HEK293T (cell line): ENCODE measurements at regions not wholly inside any gene's neighbourhood (a gene's known extent, or its start where the extent isn't known, plus 50 kb on each side); places are given as distances from the start of the nearest gene placed in this dataset.

Experiments used
- CTCF ChIA-PET: fragments of 350-600 bp; formaldehyde crosslinking; extraction: SDS; loops from one replicate; lab custom pipeline; 2021; ENCODE audit warnings: antibody characterized with exemption, inconsistent platforms; lab: Yijun Ruan, JAX
- POLR2A ChIA-PET: fragments of 350-600 bp; formaldehyde crosslinking; extraction: SDS; loops from one replicate; lab custom pipeline; 2020; ENCODE audit warnings: antibody characterized with exemption, inconsistent platforms; lab: Yijun Ruan, JAX
- DNase-seq: peaks from one replicate; pipeline ENCODE4 v3.0.0; 2012; ENCODE audit warnings: mixed read lengths; ENCODE audit errors: extremely low spot score
- ARNT ChIP-seq: fragments of 450-650 bp; IDR thresholded peaks from 2 replicates; pipeline ENCODE4 v1.6.1; 2017; ENCODE audit warnings: mild to moderate bottlenecking
- BHLHE40 ChIP-seq: fragments of 450-650 bp; IDR thresholded peaks from 2 replicates; pipeline ENCODE4 v1.6.1; 2016; ENCODE audit warnings: mild to moderate bottlenecking, moderate library complexity, borderline replicate concordance
- CTBP1 ChIP-seq: fragments of 450-650 bp; IDR thresholded peaks from 2 replicates; pipeline ENCODE4 v1.6.1; 2016; ENCODE audit warnings: borderline replicate concordance
- ELF4 ChIP-seq: fragments of 450-650 bp; IDR thresholded peaks from 2 replicates; pipeline ENCODE4 v1.6.1; 2017; ENCODE audit warnings: antibody characterized with exemption
- FOXA1 ChIP-seq: fragments of 450-650 bp; IDR thresholded peaks from 2 replicates; pipeline ENCODE4 v1.6.1; 2016; ENCODE audit warnings: mild to moderate bottlenecking
- FOXK2 ChIP-seq: fragments of 450-650 bp; IDR thresholded peaks from 2 replicates; pipeline ENCODE4 v1.6.1; 2016; ENCODE audit warnings: mild to moderate bottlenecking
- FOXM1 ChIP-seq: fragments of 450-650 bp; IDR thresholded peaks from 2 replicates; pipeline ENCODE4 v1.6.1; 2017; ENCODE audit warnings: mild to moderate bottlenecking, borderline replicate concordance
- HDGF ChIP-seq: fragments of 450-650 bp; IDR thresholded peaks from 2 replicates; pipeline ENCODE4 v1.6.1; 2017; ENCODE audit warnings: antibody characterized with exemption, borderline replicate concordance
- L3MBTL2 ChIP-seq: fragments of 450-650 bp; conservative IDR thresholded peaks from 2 replicates; pipeline ENCODE4 v1.6.1; 2016; ENCODE audit warnings: mild to moderate bottlenecking
- LEF1 ChIP-seq: fragments of 450-650 bp; IDR thresholded peaks from 2 replicates; pipeline ENCODE4 v1.6.1; 2017; ENCODE audit warnings: mild to moderate bottlenecking, borderline replicate concordance
- NFRKB ChIP-seq: fragments of 450-650 bp; IDR thresholded peaks from 2 replicates; pipeline ENCODE4 v1.6.1; 2016; ENCODE audit warnings: mild to moderate bottlenecking, moderate library complexity
- SP1 ChIP-seq: fragments of 450-650 bp; IDR thresholded peaks from 2 replicates; pipeline ENCODE4 v1.6.1; 2017
- SUZ12 ChIP-seq: fragments of 450-650 bp; IDR thresholded peaks from 2 replicates; pipeline ENCODE4 v1.6.1; 2016; ENCODE audit warnings: mild to moderate bottlenecking
- TARDBP ChIP-seq: fragments of 450-650 bp; IDR thresholded peaks from 2 replicates; pipeline ENCODE4 v1.6.1; 2016
- ZNF384 ChIP-seq: fragments of 450-650 bp; IDR thresholded peaks from 2 replicates; pipeline ENCODE4 v1.6.1; 2016
- TF ChIP-seq, protein P1 (sequence below): fragments of 450-650 bp; IDR thresholded peaks from 2 replicates; pipeline ENCODE4 v1.6.1; 2016

DNA sequence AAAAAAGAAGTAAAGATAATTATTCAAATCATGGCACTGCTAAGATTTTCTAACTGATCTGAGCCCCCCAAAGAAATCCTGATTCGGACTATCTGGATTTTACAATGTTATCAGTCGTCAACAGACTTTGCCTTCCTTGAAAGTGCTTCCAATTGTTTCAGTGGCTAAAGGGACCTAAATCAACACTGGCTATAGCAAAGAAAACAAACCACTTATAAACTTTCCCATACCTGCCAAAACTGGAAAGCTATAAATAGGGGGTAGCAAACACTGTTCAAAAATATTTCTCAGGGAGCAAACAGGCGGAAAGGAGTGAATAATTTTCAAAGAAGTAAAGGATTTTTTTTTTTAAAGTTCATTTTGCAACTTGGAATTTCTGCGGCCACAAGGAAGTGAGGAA is 105.6 kb upstream of the LIFR start:
- DNase-seq = no peak
- POLR2A ChIA-PET = interaction anchor here (0.9 kb wide), 1 partner anchor 112 kb away, joined by 3 read pairs; no protein-coding TSS in a partner anchor
- TF ChIP-seq HDGF = no peak
- TF ChIP-seq LEF1 = no peak
- TF ChIP-seq FOXM1 = no peak
- TF ChIP-seq FOXK2 = no peak

DNA sequence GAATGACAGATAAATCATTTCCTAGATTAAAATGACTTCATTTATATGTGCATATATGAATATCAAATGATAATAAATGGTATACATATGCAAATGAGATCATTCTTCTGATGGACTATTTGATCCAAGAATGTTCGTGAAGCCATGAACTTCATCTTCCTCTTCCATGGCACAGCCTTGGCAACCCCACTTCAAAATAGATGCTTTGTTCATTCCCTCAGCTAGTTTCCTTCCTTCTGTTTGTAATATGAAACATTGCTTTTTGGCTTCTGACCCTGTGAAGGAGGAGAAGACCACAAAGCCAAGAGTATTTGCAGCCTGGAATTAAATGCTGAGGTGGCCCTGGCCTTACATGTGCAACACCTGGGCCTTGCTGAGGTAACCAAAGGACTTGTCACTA is 106.8 kb upstream of the LIFR start:
- POLR2A ChIA-PET = no interaction called here
- TF ChIP-seq ELF4 (no peak), HDGF (no peak), CTBP1 (no peak), SUZ12 (no peak), BHLHE40 (no peak)
- CTCF ChIA-PET = interaction anchor here (1.0 to 1.6 kb wide), 2 partner anchors 107 to 281 kb away, joined by 3 to 4 read pairs; partner anchors contain the start of gene LIFR
- no peak for DNase-seq

More for the DNA sequence above, 105.6 kb upstream of the LIFR start:
- CTCF ChIA-PET = interaction anchor here (1.6 to 2.7 kb wide), 2 partner anchors 220 to 280 kb away, joined by 4 to 9 read pairs; no protein-coding TSS in a partner anchor

DNA sequence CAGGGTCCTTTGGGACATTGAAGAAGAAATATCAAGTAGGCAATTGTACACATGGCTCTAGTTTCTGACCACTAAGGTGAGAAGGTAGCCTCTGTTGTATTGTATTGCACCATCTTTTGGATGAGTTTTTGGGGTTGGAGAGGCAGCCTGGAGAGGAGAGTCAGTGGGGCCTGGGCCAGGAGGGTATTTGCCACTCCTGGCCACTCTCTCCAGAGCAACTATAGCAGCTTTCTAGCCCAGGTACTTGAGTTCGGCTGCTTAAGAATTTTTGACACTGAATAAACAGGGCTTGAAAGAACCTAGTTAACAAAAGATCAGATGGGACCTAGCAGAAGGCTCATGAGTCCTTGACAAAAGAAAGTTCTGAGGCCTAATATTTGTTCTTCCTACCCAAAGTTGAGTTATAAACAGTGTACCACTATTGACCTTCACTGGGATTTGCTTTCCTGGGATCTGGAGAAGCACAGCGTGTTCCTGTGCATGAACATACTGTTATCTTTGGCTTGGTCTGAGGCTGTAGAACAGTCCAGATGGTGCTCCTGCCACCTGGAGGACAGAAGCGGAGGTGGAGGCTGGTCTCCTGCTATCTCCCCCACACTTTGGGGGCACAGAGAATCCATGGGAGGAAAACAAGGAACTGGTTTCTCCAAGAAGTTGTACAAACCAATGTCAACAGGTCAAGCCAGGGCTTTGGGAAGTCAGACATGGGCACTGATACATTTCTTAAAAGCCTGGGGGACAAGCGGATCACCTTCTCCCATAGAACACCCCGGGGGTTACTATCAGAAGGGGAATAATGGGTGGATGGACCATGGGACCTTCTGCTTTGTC is 110.4 kb upstream of the LIFR start:
- CTCF ChIA-PET = interaction anchor here (0.8 to 2.6 kb wide), 5 partner anchors 143 to 225 kb away, joined by 3 to 13 read pairs (median 3); no protein-coding TSS in a partner anchor
- DNase-seq = peak; percentile 47

DNA sequence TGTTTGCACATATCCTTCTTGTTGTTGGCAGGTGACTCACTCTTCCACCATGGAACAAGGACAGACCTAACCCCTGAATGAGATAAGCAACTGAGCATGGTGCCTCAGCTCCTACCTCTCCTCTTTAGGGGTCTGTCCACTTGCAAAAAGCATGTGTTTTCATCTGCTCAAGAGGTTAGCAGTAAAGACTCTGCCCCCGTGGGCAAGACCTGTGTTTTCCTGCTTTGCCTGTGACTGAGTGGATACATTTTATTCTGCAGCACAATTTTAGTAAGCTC is 111.0 kb upstream of the LIFR start:
- ChIA-PET CTCF (interaction anchor here (0.8 to 1.4 kb wide), 4 partner anchors 142 to 225 kb away, joined by 3 to 6 read pairs (median 3); no protein-coding TSS in a partner anchor), POLR2A (interaction anchor here (1.0 kb wide), 1 partner anchor 226 kb away, joined by 4 read pairs; no protein-coding TSS in a partner anchor)
- DNase-seq = no peak
- TF ChIP-seq TARDBP = no peak
- no peak for TF ChIP-seq CTBP1
- no peak for TF ChIP-seq SP1
- TF ChIP-seq FOXA1 = no peak
- no peak for TF ChIP-seq FOXK2
- TF ChIP-seq ZNF384 = no peak
- no peak for TF ChIP-seq SUZ12
- no peak for TF ChIP-seq LEF1
- TF ChIP-seq ELF4 = no peak
- TF ChIP-seq FOXM1 = no peak

More for the DNA sequence above, 110.4 kb upstream of the LIFR start:
- POLR2A ChIA-PET = interaction anchor here (1.0 kb wide), 1 partner anchor 225 kb away, joined by 4 read pairs; no protein-coding TSS in a partner anchor
- TF ChIP-seq NFRKB = no peak
- no peak for TF ChIP-seq FOXA1
- TF ChIP-seq LEF1 = no peak
- TF ChIP-seq HDGF = no peak
- no peak for TF ChIP-seq FOXK2
- TF ChIP-seq FOXM1 = no peak
- no peak for TF ChIP-seq ARNT
- no peak for TF ChIP-seq L3MBTL2

DNA sequence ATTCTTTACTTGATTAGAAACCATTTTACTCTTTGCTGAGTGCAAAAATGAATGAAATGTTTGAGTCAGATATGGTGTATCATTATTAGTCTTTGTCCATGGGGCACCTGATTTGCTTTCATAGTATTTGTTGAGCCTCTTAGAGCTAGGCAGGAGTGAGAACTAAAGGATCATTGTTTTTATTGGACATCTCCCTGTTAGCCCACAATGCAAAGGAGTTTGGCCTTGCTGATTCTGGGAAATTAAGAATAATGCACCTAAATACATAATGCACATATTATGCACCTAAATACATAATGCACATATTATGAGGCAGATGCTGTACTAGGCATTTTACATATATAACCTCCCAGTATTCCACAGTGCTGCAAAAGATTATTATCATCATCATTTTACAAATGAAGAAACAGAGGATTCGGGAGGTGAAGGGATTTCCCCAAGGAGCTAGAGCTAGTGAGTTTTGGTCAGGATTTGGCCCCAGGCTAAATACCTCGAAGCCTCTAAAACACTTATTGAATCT is 113.0 kb upstream of the LIFR start:
- no peak for TF ChIP-seq BHLHE40
- no peak for TF ChIP-seq ZNF384
- TF ChIP-seq L3MBTL2 = no peak
- POLR2A ChIA-PET = no interaction called here
- CTCF ChIA-PET = interaction anchor here (0.7 to 1.6 kb wide), 4 partner anchors 81 to 228 kb away, joined by 3 to 7 read pairs (median 3); no protein-coding TSS in a partner anchor
- DNase-seq = no peak

DNA sequence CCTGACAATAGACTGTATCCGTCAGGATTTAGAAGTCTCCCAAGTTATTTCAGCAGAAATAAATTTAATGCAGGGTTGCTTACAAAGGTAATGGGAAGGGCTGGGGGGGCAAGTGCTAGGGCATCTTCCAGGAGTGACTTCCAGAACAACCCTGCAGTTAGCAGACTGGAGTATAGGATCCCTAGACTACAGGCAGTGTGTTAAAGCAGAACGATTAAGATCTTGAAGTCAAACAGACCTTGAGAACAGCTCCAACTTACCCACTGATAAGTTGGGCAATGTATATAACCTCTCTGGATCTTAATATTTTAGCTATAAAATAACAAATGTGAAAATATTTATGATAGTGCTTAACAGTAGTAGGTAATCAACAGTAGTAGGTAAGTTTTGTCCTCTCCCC is 113.6 kb upstream of the LIFR start:
- no peak for DNase-seq
- TF ChIP-seq FOXK2 = no peak
- ChIA-PET POLR2A (no interaction called here), CTCF (interaction anchor here (0.7 to 1.6 kb wide), 4 partner anchors 81 to 229 kb away, joined by 3 to 7 read pairs (median 3); no protein-coding TSS in a partner anchor)

DNA sequence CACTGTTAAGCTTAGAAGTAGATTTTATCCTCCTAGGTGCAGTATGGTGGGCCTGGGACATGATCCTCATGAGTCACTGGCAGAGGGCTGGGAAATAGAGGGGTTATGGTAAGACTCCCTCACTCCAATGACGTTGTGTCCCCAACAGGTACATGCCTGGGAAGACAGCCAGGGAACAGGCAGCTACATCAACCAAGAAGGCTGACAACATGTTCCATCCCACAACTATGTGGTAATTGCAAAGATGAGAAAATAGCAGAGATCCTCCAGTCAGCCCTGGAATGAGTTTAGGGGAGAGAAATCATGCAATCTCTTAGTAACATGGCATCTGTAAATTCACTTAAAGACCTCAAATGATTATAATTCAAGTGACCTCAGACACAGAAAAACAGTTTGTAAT is 114.4 kb upstream of the LIFR start:
- POLR2A ChIA-PET = no interaction called here
- TF ChIP-seq NFRKB = no peak
- no peak for TF ChIP-seq FOXK2
- no peak for TF ChIP-seq FOXA1
- no peak for TF ChIP-seq LEF1
- TF ChIP-seq FOXM1 = no peak
- TF ChIP-seq TARDBP = no peak
- TF ChIP-seq CTBP1 = no peak
- no peak for TF ChIP-seq SUZ12
- no peak for TF ChIP-seq ZNF384
- no peak for TF ChIP-seq ELF4
- TF ChIP-seq SP1 = no peak
- TF ChIP-seq, protein P1, sequence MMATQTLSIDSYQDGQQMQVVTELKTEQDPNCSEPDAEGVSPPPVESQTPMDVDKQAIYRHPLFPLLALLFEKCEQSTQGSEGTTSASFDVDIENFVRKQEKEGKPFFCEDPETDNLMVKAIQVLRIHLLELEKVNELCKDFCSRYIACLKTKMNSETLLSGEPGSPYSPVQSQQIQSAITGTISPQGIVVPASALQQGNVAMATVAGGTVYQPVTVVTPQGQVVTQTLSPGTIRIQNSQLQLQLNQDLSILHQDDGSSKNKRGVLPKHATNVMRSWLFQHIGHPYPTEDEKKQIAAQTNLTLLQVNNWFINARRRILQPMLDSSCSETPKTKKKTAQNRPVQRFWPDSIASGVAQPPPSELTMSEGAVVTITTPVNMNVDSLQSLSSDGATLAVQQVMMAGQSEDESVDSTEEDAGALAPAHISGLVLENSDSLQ = no peak
- no peak for TF ChIP-seq BHLHE40
- no peak for TF ChIP-seq L3MBTL2
- TF ChIP-seq ARNT = no peak
- no peak for TF ChIP-seq HDGF
- DNase-seq = no peak
- CTCF ChIA-PET = no interaction called here
